ENCODE measurements at regions not wholly inside any gene's neighbourhood (a gene's known extent, or its start where the extent isn't known, plus 50 kb on each side); places are given as distances from the start of the nearest gene placed in this dataset.

- Histone ChIP-seq H2AFZ (no peak overlapping the region), H3K9me3 (ENCODE audit: low read depth) (no peaks in the 10 kb centered on the region), H3K36me3 (ENCODE audit: low read depth) (no peaks in the 10 kb centered on the region), H4K20me1 (ENCODE audit: insufficient read depth) (no peaks in the 10 kb centered on the region), H3K9ac (no peak overlapping the region), H3K27me3 (replicated peaks; ENCODE audit: insufficient read depth) (peaks cover 11% of the 10 kb centered on the region; the same call in 1 of the 2 replicates), H3K4me1 (ENCODE audit: insufficient read depth) (peaks cover 11% of the 10 kb centered on the region), H3K27ac (no peak overlapping the region), H3K9me2 (ENCODE audit: insufficient read depth) (no peaks in the 10 kb centered on the region), H3K79me2 (ENCODE audit: insufficient read depth) (no peaks in the 10 kb centered on the region), H3K4me3 (no peak overlapping the region), H3K4me2 (ENCODE audit: unreplicated experiment) (no peak overlapping the region), H3F3A (ENCODE audit: insufficient read depth) (peaks cover 10% of the 10 kb centered on the region)
- in situ Hi-C loops (cut with MboI) = no loop called here
- TF ChIP-seq EZH2phosphoT487 (IDR thresholded peaks at IDR 0.05; ENCODE audit: insufficient read depth, low read depth) = no peak
- no peak for TF ChIP-seq EZH2 (IDR thresholded peaks at IDR 0.05; ENCODE audit: insufficient read depth, poor library complexity, severe bottlenecking)
- 20 to 22% methylated on average over 2 of the region's 2 CpGs for WGBS, 2 experiments (ENCODE audit: low coverage in 1 of 2, low lambda C conversion rate in 2 of 2, missing lambda C conversion rate in 2 of 2)
- peak; percentile 6 for DNase-seq
These were observed 98.2 kb downstream of the NDFIP1 start for GRCh38 chr5:142206801-142207200.

DNA sequence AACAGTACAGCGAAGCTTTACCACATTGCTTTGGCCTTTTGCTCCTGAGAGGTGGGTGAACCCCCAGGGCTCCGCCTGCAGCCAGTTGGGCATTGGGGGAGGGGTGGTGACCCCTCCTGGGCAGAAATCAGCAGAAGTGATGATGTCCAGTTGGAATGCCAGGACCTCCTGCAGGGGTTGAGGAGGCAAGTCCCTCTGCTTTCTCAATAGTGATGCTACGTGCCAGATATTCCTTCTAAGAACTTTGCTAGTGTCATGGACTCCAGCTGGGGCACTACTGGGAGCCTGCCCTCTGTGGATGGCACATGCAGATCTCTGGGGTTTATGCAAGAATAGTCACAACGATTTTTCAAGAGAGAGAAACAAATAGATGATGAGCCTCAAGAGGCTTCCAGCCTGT is 95.6 kb downstream of the NDFIP1 start:
- WGBS, 2 experiments (ENCODE audit: low coverage in 1 of 2, low lambda C conversion rate in 2 of 2, missing lambda C conversion rate in 2 of 2) = 86 to 94% methylated on average over 4 of the region's 4 CpGs

More for the DNA sequence above, 95.6 kb downstream of the NDFIP1 start:
- no peaks in the 10 kb centered on the region for H3K9me2 ChIP-seq (ENCODE audit: insufficient read depth)
- in situ Hi-C loops (cut with MboI) = no loop called here
- no peak for DNase-seq
- TF ChIP-seq EZH2phosphoT487 (IDR thresholded peaks at IDR 0.05; ENCODE audit: insufficient read depth, low read depth) = no peak
- no peak for TF ChIP-seq EZH2 (IDR thresholded peaks at IDR 0.05; ENCODE audit: insufficient read depth, poor library complexity, severe bottlenecking)
- peaks cover 20% of the 10 kb centered on the region for H3F3A ChIP-seq (ENCODE audit: insufficient read depth)
- peaks cover 20% of the 10 kb centered on the region for H3K4me1 ChIP-seq (ENCODE audit: insufficient read depth)
- 0 out of 2 replicates have a peak, but pooled peaks cover 5% of the 10 kb centered on the region for H3K27me3 ChIP-seq (replicated peaks; ENCODE audit: insufficient read depth)
- no peak overlapping the region for H3K9ac ChIP-seq
- no peaks in the 10 kb centered on the region for H3K9me3 ChIP-seq (ENCODE audit: low read depth)
- no peak overlapping the region for H3K27ac ChIP-seq
- no peak overlapping the region for H3K4me3 ChIP-seq
- H3K79me2 ChIP-seq (ENCODE audit: insufficient read depth) = no peaks in the 10 kb centered on the region
- H3K36me3 ChIP-seq (ENCODE audit: low read depth) = no peaks in the 10 kb centered on the region
- H2AFZ ChIP-seq = no peak overlapping the region
- H3K4me2 ChIP-seq (ENCODE audit: unreplicated experiment) = no peak overlapping the region
- no peaks in the 10 kb centered on the region for H4K20me1 ChIP-seq (ENCODE audit: insufficient read depth)
